OCI-LY3 (cell line): ENCODE measurements at regions not wholly inside any gene's neighbourhood (a gene's known extent, or its start where the extent isn't known, plus 50 kb on each side); places are given as distances from the start of the nearest gene placed in this dataset.

Experiments used
- CTCF ChIP-seq: fragments of 200-600, 300-600 bp; sonication (generic); IDR thresholded peaks from 2 replicates; pipeline ENCODE4 v1.5.1; 2014; ENCODE audit warnings: antibody characterized with exemption, low read length, low read depth
- EZH2phosphoT487 ChIP-seq: fragments of 200-600 bp; shearing (Covaris generic); IDR thresholded peaks from 2 replicates; pipeline ENCODE4 v1.6.1; 2018; ENCODE audit warnings: antibody characterized with exemption, mixed run types, low read depth

- TF ChIP-seq CTCF (no peak), EZH2phosphoT487 (no peak)
These were observed 215.2 kb upstream of the PRICKLE2 start for GRCh38 chr3:64440498-64440897.
